Caco-2 (cell line): ENCODE measurements at regions not wholly inside any gene's neighbourhood (a gene's known extent, or its start where the extent isn't known, plus 50 kb on each side); places are given as distances from the start of the nearest gene placed in this dataset.

Source experiments
- BruUV-seq: library from RNA; stranded (reverse); fragments of 400-500 nt; replicated peaks from 2 replicates; lab custom pipeline; 2021; lab: Mats Ljungman, UMichigan
- CTCF ChIA-PET: fragments of 300-600 bp; sonication (Branson Sonifier 250); formaldehyde crosslinking; loops from one replicate; lab custom pipeline; 2022; ENCODE audit warnings: antibody characterized with exemption; lab: Charles Lee
- POLR2A ChIA-PET: fragments of 300-600 bp; sonication (Branson Sonifier 250); formaldehyde crosslinking; loops from one replicate; lab custom pipeline; 2022; ENCODE audit warnings: antibody characterized with exemption; lab: Charles Lee
- DNase-seq, 2 experiments: peaks; one replicate each; pipeline versions ENCODE4 v3.0.0 to v3.0.0-alpha.2; 2020 to 2022
- H3K27me3 ChIP-seq: replicated peaks from 2 replicates; pipeline ENCODE4 v1.6.0; 2011; ENCODE audit warnings: low read length; ENCODE audit not compliant: control insufficient read depth, insufficient read depth
- H3K36me3 ChIP-seq: 2 replicates; pipeline ENCODE4 v1.5.1; 2011; ENCODE audit warnings: low read length; ENCODE audit not compliant: control insufficient read depth, insufficient read depth
- H3K4me1 ChIP-seq: fragments of 250-450 bp; sonication (Bioruptor Pico); 2 replicates; pipeline ENCODE4 v1.5.1; 2020; ENCODE audit warnings: mild to moderate bottlenecking
- H3K4me3 ChIP-seq: 2 replicates; pipeline ENCODE4 v1.5.1; 2011; ENCODE audit warnings: low read depth, mild to moderate bottlenecking, control low read depth, low read length
- H3K9me3 ChIP-seq: fragments of 250-450 bp; sonication (Bioruptor Pico); 2 replicates; pipeline ENCODE4 v1.5.1; 2020; ENCODE audit warnings: mild to moderate bottlenecking, moderate library complexity
- H3K27ac Mint-ChIP-seq: one replicate; pipeline ENCODE4 v1.8.0; 2022; ENCODE audit warnings: mixed read lengths; ENCODE audit not compliant: unreplicated experiment
- H3K27me3 Mint-ChIP-seq: one replicate; pipeline ENCODE4 v1.8.0; 2022; ENCODE audit warnings: mixed read lengths; ENCODE audit not compliant: insufficient read depth, unreplicated experiment
- H3K36me3 Mint-ChIP-seq: one replicate; pipeline ENCODE4 v1.8.0; 2022; ENCODE audit warnings: mild to moderate bottlenecking, mixed read lengths; ENCODE audit not compliant: insufficient read depth, unreplicated experiment
- H3K4me1 Mint-ChIP-seq: one replicate; pipeline ENCODE4 v1.8.0; 2022; ENCODE audit warnings: low read depth, mixed read lengths; ENCODE audit not compliant: unreplicated experiment
- H3K4me3 Mint-ChIP-seq: one replicate; pipeline ENCODE4 v1.8.0; 2022; ENCODE audit warnings: mild to moderate bottlenecking, moderate library complexity, mixed read lengths; ENCODE audit not compliant: unreplicated experiment
- H3K9me3 Mint-ChIP-seq: one replicate; pipeline ENCODE4 v1.8.0; 2022; ENCODE audit warnings: mixed read lengths; ENCODE audit not compliant: unreplicated experiment
- intact Hi-C: fragments of 100-400 bp; cut with micrococcal nuclease; formaldehyde crosslinking; loops from one replicate; pipeline ENCODE4 v1.10.0; 2022; ENCODE audit not compliant: unreplicated experiment
- TF ChIP-seq, protein P1 (sequence below), 2 experiments: fragments of 200-600 bp in 1 of 2; IDR thresholded peaks; 1 replicate in 1 of 2; 2 replicates in 1 of 2; pipeline versions ENCODE4 v1.5.1 to v1.8.0; 2011 to 2022; ENCODE audit warnings: antibody characterized with exemption in 1 of 2, control low read depth in 1 of 2, inconsistent platforms in 1 of 2, low read depth in 1 of 2, low read length in 1 of 2, mild to moderate bottlenecking in 1 of 2, moderate library complexity in 1 of 2; ENCODE audit not compliant: insufficient read depth in 1 of 2, severe bottlenecking in 1 of 2, unreplicated experiment in 1 of 2

- H3K36me3 Mint-ChIP-seq = no peaks in the 10 kb centered on the region
- intact Hi-C loops = loop anchor here (5.0 kb wide), 1 partner anchor 187 kb away; no protein-coding TSS in a partner anchor
- H3K36me3 ChIP-seq = no peaks in the 10 kb centered on the region
- CTCF ChIA-PET = no interaction called here
- H3K27me3 Mint-ChIP-seq = peaks cover 3% of the 10 kb centered on the region
- no peaks in the 10 kb centered on the region for H3K4me1 Mint-ChIP-seq
- no peaks in the 10 kb centered on the region for H3K4me1 ChIP-seq
- H3K27ac Mint-ChIP-seq = no peak overlapping the region
- no peaks in the 10 kb centered on the region for H3K27me3 ChIP-seq
- no peaks in the 10 kb centered on the region for H3K9me3 Mint-ChIP-seq
- BruUV-seq = no TSS peak
- POLR2A ChIA-PET = no interaction called here
- no peak overlapping the region for H3K4me3 ChIP-seq
- no peaks in the 10 kb centered on the region for H3K9me3 ChIP-seq
- H3K4me3 Mint-ChIP-seq = no peak overlapping the region
- no peak for DNase-seq
- TF ChIP-seq, protein P1, sequence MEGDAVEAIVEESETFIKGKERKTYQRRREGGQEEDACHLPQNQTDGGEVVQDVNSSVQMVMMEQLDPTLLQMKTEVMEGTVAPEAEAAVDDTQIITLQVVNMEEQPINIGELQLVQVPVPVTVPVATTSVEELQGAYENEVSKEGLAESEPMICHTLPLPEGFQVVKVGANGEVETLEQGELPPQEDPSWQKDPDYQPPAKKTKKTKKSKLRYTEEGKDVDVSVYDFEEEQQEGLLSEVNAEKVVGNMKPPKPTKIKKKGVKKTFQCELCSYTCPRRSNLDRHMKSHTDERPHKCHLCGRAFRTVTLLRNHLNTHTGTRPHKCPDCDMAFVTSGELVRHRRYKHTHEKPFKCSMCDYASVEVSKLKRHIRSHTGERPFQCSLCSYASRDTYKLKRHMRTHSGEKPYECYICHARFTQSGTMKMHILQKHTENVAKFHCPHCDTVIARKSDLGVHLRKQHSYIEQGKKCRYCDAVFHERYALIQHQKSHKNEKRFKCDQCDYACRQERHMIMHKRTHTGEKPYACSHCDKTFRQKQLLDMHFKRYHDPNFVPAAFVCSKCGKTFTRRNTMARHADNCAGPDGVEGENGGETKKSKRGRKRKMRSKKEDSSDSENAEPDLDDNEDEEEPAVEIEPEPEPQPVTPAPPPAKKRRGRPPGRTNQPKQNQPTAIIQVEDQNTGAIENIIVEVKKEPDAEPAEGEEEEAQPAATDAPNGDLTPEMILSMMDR (IDR thresholded peaks at IDR 0.05; ENCODE audit: insufficient read depth in 1 of 2, low read depth in 1 of 2, low read length in 1 of 2, severe bottlenecking in 1 of 2, unreplicated experiment in 1 of 2) = no peak
Observed at GRCh38 chr5:123858938-123859337, 347.0 kb downstream of the CSNK1G3 start.

- Mint-ChIP-seq H3K36me3 (no peaks in the 10 kb centered on the region), H3K27ac (no peak overlapping the region), H3K9me3 (no peaks in the 10 kb centered on the region), H3K4me1 (no peaks in the 10 kb centered on the region), H3K27me3 (no peaks in the 10 kb centered on the region), H3K4me3 (no peak overlapping the region)
- ChIA-PET CTCF (no interaction called here), POLR2A (no interaction called here)
- Histone ChIP-seq H3K36me3 (no peaks in the 10 kb centered on the region), H3K9me3 (0 out of 2 replicates have a peak, but pooled peaks cover 2% of the 10 kb centered on the region), H3K4me3 (no peak overlapping the region), H3K4me1 (no peaks in the 10 kb centered on the region), H3K27me3 (no peaks in the 10 kb centered on the region)
- TF ChIP-seq, protein P1 (IDR thresholded peaks at IDR 0.05; ENCODE audit: insufficient read depth in 1 of 2, low read depth in 1 of 2, low read length in 1 of 2, severe bottlenecking in 1 of 2, unreplicated experiment in 1 of 2) = no peak
- intact Hi-C loops = loop anchor here (5.0 kb wide), 1 partner anchor 184 kb away; no protein-coding TSS in a partner anchor
- no TSS peak for BruUV-seq
- DNase-seq = no peak
Observed at GRCh38 chr5:123856766-123857165, 344.8 kb downstream of the CSNK1G3 start.

DNA sequence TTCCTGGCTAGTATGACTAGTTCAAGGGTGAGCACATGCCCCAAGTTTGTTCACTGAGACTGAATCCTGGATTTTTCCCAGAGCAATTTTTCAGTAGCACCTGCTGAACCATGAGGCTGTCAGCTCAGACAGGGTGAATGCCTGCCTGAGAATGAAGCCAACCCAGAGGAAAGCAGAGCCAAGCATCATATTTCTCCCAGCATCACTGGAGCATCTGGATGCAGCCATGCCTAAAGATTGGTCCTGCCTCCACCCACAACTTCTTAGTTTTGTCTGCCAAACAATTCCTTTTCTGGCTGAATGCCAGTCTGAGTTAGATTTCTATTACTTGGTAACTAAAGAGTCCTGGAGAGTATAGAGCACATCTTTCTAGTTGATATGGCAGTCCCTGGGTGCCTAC is 343.6 kb downstream of the CSNK1G3 start:
- Histone ChIP-seq H3K27me3 (no peaks in the 10 kb centered on the region), H3K4me1 (no peaks in the 10 kb centered on the region), H3K9me3 (peaks cover 2% of the 10 kb centered on the region; the same call in 1 of the 2 replicates), H3K4me3 (no peak overlapping the region), H3K36me3 (no peaks in the 10 kb centered on the region)
- Mint-ChIP-seq H3K4me3 (no peak overlapping the region), H3K27me3 (no peaks in the 10 kb centered on the region), H3K27ac (no peak overlapping the region), H3K36me3 (no peaks in the 10 kb centered on the region), H3K9me3 (peaks cover 6% of the 10 kb centered on the region), H3K4me1 (no peaks in the 10 kb centered on the region)
- TF ChIP-seq, protein P1 (IDR thresholded peaks at IDR 0.05; ENCODE audit: insufficient read depth in 1 of 2, low read depth in 1 of 2, low read length in 1 of 2, severe bottlenecking in 1 of 2, unreplicated experiment in 1 of 2) = no peak
- no TSS peak for BruUV-seq
- ChIA-PET CTCF (no interaction called here), POLR2A (no interaction called here)
- no peak for DNase-seq
- intact Hi-C loops = loop anchor here (5.0 kb wide), 1 partner anchor 183 kb away; no protein-coding TSS in a partner anchor
